Suprapubic skin (tissue), 4 donors: ENCODE measurements at regions not wholly inside any gene's neighbourhood (a gene's known extent, or its start where the extent isn't known, plus 50 kb on each side); places are given as distances from the start of the nearest gene placed in this dataset.

Experiments
- CTCF ChIP-seq, 2 donors: fragments of 200-600 bp in 1 of 2; fragments of 450-650 bp in 1 of 2; sonication (generic) in 1 of 2; IDR thresholded peaks; one replicate each; pipeline ENCODE4 v1.5.1; 2016 to 2019; ENCODE audit warnings: antibody characterized with exemption in 2 of 2, mild to moderate bottlenecking in 1 of 2, moderate library complexity in 1 of 2
- POLR2A ChIP-seq, 2 donors: fragments of 450-650 bp; IDR thresholded peaks; one replicate each; pipeline ENCODE4 v1.6.1; 2017; ENCODE audit warnings: antibody characterized with exemption in 2 of 2, mild to moderate bottlenecking in 2 of 2, moderate library complexity in 2 of 2
- POLR2AphosphoS5 ChIP-seq, 3 donors: sonication (generic); formaldehyde crosslinking; IDR thresholded peaks; one replicate each; pipeline ENCODE4 v1.6.1; 2017; ENCODE audit warnings: antibody characterized with exemption in 3 of 3

- TF ChIP-seq CTCF (IDR thresholded peaks at IDR 0.05) (no peak), POLR2AphosphoS5 (IDR thresholded peaks at IDR 0.05) (no peak), POLR2A (IDR thresholded peaks at IDR 0.05) (no peak)
These were observed 141.5 kb upstream of the RFLNA start for GRCh38 chr12:124153392-124153791.
